ENCODE measurements at regions not wholly inside any gene's neighbourhood (a gene's known extent, or its start where the extent isn't known, plus 50 kb on each side); places are given as distances from the start of the nearest gene placed in this dataset.

- peak overlapping the region; percentile 65 for H3K4me2 ChIP-seq (ENCODE audit: insufficient read depth, low read length)
- 6% methylated on average over 6 of the region's 6 CpGs for WGBS (ENCODE audit: insufficient coverage, low coverage, missing lambda C conversion rate)
- intact Hi-C loops (cut with micrococcal nuclease): loop anchor here (1.0 to 10.0 kb wide), 5 partner anchors 74 to 513 kb away; partner anchors contain the start of genes ARV1 and TTC13
Observed at GRCh38 chr1:231091415-231091814, 51.4 kb upstream of the FAM89A start.

More at GRCh38 chr1:231091415-231091814, 51.4 kb upstream of the FAM89A start:
- BruUV-seq (replicated peaks): no TSS peak
- CTCF ChIA-PET (ENCODE audit: low intra/inter-chr PET ratio): interaction anchor here (0.9 to 4.1 kb wide), 3 partner anchors 120 to 174 kb away, joined by 4 to 15 read pairs (median 14); no protein-coding TSS in a partner anchor
- ATAC-seq: peak; percentile 8; the same call in 2 of the 3 replicates
- FAIRE-seq: no peak
- POLR2A ChIA-PET: interaction anchor here (1.6 kb wide), 2 partner anchors 24 to 119 kb away, joined by 3 to 5 read pairs; no protein-coding TSS in a partner anchor
- Histone ChIP-seq H3K36me3 (ENCODE audit: control insufficient read depth, insufficient read depth, low read length) (no peaks in the 10 kb centered on the region), H3K4me3 (no peak overlapping the region), H3K4me1 (replicated peaks in 1 of 2; ENCODE audit: control insufficient read depth in 2 of 2, insufficient read depth in 2 of 2, low read length in 2 of 2) (peaks cover 0 to 5% of the 10 kb centered on the region in 2 experiments; a peak in 4 of 5 replicates), H3K27me3 (ENCODE audit: control insufficient read depth in 2 of 2, insufficient read depth in 2 of 2, low read length in 2 of 2) (peaks cover 7 to 18% of the 10 kb centered on the region in 2 experiments; a peak in 4 of 5 replicates), H3K79me2 (ENCODE audit: control insufficient read depth, insufficient read depth, low read length) (no peaks in the 10 kb centered on the region), H3K9ac (ENCODE audit: insufficient read depth in 1 of 2, low read depth in 2 of 2, low read length in 2 of 2) (no peak overlapping the region), H3K27ac (ENCODE audit: extremely low read depth, low read depth, low read length) (no peak overlapping the region), H2AFZ (ENCODE audit: low read depth, low read length) (peak overlapping the region; percentile 89), H3K9me1 (ENCODE audit: control insufficient read depth, insufficient read depth, low read length) (no peaks in the 10 kb centered on the region), H3K9me3 (replicated peaks; ENCODE audit: control insufficient read depth, insufficient read depth, low read depth, low read length) (no peaks in the 10 kb centered on the region), H4K20me1 (replicated peaks; ENCODE audit: control insufficient read depth, insufficient read depth, low read length) (no peaks in the 10 kb centered on the region)
- DNase-seq (ENCODE audit: extremely low read depth in 1 of 4, low spot score in 3 of 4): no peak
- in situ Hi-C loops (cut with MboI): no loop called here
- TF ChIP-seq KAT7 (CRISPR knock-in tag; IDR thresholded peaks at IDR 0.05; ENCODE audit: borderline replicate concordance) (0 out of 2 replicates have a peak, but pooled peaks have one; percentile 25), RHOXF2B (CRISPR knock-in tag; conservative IDR thresholded peaks at IDR 0.05) (no peak), STAT5B (CRISPR knock-in tag; IDR thresholded peaks at IDR 0.05) (no peak), E2F3 (CRISPR knock-in tag; IDR thresholded peaks at IDR 0.05) (no peak), GATA2 (CRISPR knock-in tag; IDR thresholded peaks at IDR 0.05) (no peak), ARNT (IDR thresholded peaks at IDR 0.05) (no peak), AFF4 (CRISPR knock-in tag; IDR thresholded peaks at IDR 0.05) (0 out of 2 replicates have a peak, but pooled peaks have one; percentile 53), RREB1 (CRISPR knock-in tag; IDR thresholded peaks at IDR 0.05) (no peak), HDAC3 (IDR thresholded peaks at IDR 0.05; ENCODE audit: borderline replicate concordance, partially characterized antibody) (no peak), HNRNPH1 (optimal IDR thresholded peaks at IDR 0.05; ENCODE audit: low read depth, low read length) (no peak)

Measured in K562 (cell line).